EH (cell line): ENCODE measurements at regions not wholly inside any gene's neighbourhood (a gene's known extent, or its start where the extent isn't known, plus 50 kb on each side); places are given as distances from the start of the nearest gene placed in this dataset.
A peak's percentile ranks its signal among the peaks of the same experiment; 100 is the strongest.

Source experiments
- DNase-seq: peaks from one replicate; pipeline ENCODE4 v3.0.0-alpha.2; 2015; ENCODE audit warnings: low read depth

GRCh38 chr1:229183588-229183987 lies 87.3 kb upstream of the RAB4A start:
- no peak for DNase-seq

- DNase-seq, result no peak
Observed at GRCh38 chr1:229184066-229184465, 86.8 kb upstream of the RAB4A start.

DNA sequence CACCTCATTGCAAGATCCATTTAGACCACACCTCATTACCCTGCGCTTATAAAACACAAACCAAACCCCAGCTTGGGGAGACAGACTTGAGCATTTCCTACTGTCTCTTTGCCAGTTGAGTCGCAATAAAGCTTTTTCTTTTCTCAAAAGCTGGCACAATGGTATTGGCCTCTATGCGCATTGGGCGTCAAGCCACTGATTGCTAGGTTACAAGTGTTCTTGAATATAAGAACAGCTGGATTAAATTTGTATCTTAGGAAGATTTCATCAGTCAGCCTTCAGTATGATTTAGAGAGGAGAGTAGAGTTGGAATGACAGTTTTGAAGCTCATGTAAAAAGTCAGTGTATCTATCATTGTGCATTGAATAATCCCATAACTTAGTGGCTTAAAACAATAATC lies 84.9 kb upstream of the RAB4A start:
- no peak for DNase-seq

GRCh38 chr1:229186373-229187056 lies 84.4 kb upstream of the RAB4A start:
- no peak for DNase-seq

GRCh38 chr1:229190057-229190575 lies 80.8 kb upstream of the RAB4A start:
- DNase-seq, result no peak

DNA sequence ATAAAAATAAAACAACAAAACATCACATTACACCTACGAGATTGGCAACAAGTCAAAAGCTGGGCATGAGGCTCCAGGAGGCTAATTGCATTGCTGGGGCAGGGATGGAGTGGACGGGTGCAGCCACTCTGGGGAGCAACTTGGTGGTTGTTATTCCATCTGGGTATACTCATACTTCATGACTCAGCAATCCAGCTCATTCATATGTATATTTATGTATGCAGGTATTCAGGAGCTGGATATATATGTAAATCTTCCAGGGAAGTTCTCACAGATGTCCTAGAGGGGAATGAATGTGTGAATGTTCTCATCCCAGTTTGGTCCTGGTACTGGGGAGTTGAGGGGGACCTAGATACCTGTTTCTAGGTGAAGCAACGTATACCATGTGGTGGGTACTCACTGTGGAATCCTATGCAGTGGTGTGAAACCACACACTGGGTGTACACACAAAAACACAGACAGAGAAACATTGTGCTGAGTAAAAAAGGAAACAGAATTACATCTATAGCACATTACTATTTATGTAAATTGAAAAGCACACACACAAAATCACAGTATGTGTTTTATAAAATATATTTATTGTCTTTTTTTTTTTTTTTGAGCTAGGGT lies 79.7 kb upstream of the RAB4A start:
- no peak for DNase-seq

GRCh38 chr1:229192031-229192430 lies 78.9 kb upstream of the RAB4A start:
- DNase-seq, result peak; percentile 26

DNA sequence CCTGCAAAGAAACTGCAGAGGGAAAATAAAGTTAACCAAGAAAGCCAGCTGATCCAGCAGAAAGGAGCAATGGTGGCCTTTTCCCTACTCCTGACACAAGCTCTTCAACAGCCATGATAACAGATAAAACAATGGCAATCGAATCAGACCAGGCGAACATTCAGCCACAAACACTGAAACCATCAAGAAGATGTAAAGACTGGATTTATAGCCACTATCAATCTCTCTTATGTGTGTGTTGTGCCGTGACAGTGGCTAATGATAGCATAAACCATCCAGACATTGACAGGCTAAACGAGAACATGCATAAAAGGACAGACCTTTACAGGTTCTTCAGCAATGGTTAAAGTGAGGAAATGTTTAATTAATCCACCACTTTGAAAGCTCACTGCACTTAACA lies 78.1 kb upstream of the RAB4A start:
- no peak for DNase-seq

GRCh38 chr1:229194096-229194495 lies 76.8 kb upstream of the RAB4A start:
- DNase-seq, result no peak

DNA sequence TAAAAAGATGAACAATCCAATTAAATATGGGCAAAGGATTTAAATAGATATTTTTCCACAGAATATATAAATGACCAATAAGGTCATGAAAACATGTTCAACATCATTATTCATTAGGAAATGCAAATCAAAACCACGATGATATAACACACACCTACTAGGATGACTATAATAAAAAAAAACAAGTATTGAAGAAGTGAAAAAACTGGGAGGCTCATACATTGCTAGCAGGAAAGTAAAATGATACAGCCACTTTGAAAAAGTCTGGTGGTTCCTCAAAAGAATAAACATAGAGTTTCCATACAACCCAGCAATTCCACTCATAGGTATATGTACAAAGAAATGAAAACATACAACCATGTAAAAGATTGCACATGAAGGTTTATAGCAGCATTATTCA lies 75.7 kb upstream of the RAB4A start:
- DNase-seq, result no peak

GRCh38 chr1:229196404-229197264 lies 74.3 kb upstream of the RAB4A start:
- no peak for DNase-seq

DNA sequence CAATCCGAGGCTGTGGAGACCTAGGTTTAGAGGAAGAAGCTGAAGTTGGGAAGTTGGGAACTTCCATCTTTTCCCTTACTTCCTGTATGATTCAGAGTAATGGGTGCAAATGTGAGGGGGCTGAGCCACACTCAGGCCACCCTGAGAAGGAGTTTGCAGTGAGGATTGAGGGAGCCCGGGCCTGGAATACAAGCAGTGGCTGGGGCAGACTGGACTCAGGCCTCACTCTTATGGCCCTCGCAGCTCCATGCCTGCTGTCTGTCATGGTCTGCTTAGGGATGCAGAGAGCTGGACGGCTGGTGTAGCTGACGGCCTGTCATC lies 73.7 kb upstream of the RAB4A start:
- no peak for DNase-seq

DNA sequence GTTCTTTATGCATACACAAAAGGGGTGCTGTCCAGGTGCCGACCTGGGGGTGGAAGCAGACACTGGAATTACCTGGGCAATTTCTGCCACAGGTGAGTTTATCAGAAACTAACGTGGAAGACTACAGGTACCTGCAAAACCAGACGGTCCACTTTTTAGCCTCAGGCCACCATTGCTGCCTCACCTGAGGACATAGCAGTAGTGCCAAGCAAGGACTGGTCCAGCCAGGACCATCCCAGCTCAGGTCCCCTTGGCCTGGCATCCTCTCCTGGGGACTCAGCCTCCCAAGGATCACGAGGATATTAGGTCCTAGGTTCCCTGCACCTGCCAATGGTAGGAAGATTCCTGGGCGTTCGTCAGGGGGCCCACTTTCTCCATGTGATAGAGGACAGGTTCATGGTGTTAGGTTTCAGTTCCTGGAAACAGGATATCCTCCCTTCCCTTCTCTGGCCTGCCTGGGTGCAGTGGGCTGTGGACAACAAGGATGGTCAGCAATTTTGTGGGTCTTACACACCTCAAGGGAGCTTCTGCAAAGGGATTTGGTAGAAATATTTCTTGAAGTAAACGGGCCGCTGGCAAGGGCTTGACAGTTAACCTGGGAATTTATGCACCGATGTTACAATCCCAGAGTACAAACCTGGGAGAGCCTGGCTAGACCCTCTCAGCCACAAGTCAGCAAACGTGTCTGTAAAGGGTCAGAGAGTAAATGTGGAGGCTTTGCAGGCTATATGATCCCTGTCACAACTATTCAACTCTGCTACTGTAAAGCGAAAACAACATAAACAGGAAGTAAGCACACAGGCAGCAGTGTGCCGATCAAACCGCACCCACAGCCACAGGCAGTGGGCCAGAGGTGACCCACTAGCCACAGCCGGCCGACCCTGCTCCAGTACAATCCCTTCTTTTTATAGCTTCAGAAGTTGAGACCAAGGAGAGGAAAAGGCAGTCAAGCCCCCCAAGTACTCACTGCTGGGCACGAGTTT lies 71.4 kb upstream of the RAB4A start:
- no peak for DNase-seq

GRCh38 chr1:229203030-229203751 lies 67.7 kb upstream of the RAB4A start:
- peak; percentile 57 for DNase-seq

DNA sequence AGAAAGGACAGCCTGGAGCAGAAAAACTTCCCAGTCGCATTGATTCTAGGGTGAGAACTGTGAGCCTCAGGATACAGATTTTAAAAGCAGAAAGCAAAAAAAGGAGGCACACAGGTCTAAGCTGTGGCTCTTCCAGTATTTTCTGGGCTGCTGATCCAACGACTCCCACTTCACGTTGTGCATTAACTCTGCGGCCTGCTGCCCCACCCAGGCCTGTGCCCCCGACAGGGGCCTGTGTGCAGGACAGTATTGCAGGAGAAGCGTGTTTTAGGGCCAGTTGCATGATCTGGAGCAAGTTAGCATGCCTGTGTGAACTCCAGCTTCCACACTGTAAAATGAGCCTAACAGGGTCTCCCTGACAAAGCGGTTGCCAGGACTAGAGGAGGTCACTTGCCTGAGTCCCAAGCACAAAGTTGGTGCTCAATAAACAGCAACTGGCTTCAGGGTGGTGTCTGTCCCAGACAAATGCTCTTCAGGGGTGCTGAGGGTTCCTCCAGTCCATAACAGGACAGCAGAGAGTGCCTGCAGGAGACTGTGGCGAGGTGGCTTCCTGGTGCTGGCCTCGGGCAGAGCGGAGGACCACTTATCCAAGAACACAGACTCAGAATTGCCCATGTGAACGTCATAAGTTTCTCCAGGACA lies 66.8 kb upstream of the RAB4A start:
- DNase-seq, result no peak

- DNase-seq, result peak; percentile 74
Observed at GRCh38 chr1:229204921-229205777, 65.8 kb upstream of the RAB4A start.

DNA sequence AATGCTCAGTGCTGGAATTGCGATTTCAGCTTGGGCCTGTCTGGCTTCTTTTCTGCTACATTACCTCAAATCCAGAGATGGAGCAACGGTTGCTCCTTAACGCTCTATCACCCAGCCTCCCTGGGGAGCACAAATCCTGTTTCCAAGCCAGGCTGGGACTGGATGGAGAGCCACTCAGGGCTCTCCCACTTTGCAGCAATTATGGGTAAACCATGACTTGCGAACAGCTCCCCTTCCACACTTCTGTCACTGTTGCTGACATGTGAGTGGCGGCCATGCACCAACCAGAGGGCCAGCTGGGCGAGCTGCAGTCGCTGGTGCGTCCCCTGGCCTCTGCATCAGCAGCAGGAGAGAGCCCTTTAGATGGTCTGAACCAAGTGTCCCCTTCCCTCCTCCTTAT lies 65.1 kb upstream of the RAB4A start:
- DNase-seq, result no peak

- no peak for DNase-seq
Observed at GRCh38 chr1:229207916-229208315, 63.0 kb upstream of the RAB4A start.

- no peak for DNase-seq
Observed at GRCh38 chr1:229208481-229208880, 62.4 kb upstream of the RAB4A start.

- DNase-seq, result no peak
Observed at GRCh38 chr1:229209386-229209785, 61.5 kb upstream of the RAB4A start.
